SKM-1 (cell line): ENCODE measurements at regions not wholly inside any gene's neighbourhood (a gene's known extent, or its start where the extent isn't known, plus 50 kb on each side); places are given as distances from the start of the nearest gene placed in this dataset.
"Not testable (repeated sequence)": the region's sequence is repeated elsewhere in the genome, so short reads cannot be mapped to it uniquely, and the experiment has no call there.

ENCODE experiments used
- DNase-seq: peaks from one replicate; lab custom pipeline; 2025; ENCODE audit not compliant: unreplicated experiment; lab: John Stamatoyannopoulos, UW

DNA sequence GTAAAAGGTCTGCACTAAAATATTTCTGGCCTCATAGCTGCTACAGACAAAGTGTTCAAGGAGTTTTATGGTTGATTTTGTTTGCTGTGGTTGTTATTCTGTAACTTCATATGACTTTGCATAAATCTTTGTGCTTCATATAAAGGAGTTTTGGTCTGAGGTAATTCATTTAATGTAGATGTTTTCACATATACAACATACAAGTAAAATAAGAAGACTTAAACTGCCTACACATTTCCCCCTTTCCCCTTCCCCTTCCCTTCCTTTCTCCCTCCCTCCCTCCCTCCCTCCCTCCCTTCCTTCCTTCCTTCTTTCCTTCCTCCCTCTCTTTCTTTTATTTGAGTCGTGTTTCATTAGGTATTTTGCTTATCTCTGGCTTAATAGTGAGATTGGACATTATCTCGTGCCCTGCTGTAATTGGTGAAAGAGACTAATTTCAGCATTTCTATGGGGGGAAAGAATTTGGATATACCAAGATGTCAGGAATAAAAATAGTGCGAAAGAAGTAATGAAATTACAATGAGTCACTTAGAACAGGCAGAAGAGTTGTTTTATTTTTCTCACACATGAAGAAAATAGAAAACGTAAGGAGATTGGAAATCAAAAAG lies 144.9 kb upstream of the MAD2L1 start:
- no peak for DNase-seq

DNA sequence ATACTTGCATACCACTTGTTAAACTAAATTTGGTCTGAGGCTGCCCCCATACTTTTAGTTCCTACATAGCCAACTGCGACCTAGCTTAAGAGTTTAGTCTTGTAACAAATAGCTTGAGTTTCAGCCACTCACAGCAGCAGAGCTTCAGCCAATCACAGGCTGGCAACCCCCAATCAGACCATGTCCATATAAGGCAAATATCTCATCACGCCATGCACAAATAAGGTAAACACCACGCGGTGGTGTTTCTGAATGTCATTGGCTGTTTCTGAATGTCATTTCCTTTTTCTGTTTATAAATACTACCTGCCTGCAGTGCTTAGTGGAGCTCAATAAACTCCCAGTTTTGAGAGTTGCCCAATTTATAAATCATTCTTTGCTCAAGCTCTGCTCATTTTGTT lies 143.1 kb upstream of the MAD2L1 start:
- no peak for DNase-seq

DNA sequence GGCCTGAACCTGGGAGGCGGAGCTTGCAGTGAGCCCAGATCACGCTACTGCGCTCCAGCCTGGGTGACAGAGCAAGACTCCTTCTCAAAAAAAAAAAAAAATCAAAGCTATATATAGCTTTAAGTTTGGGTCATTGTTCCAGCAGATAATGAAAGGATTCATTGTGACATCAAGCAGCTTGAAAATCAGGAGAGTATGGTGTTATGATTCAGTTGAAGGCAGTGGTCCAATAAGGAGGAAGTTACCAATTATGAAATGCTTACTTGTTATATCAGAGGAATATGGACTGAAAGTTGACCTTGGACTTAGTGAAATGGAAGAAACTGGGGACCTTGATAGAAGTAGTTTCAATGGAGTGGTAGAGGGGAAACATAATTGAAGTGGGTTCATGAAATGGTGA lies 140.4 kb upstream of the MAD2L1 start:
- DNase-seq: no peak

DNA sequence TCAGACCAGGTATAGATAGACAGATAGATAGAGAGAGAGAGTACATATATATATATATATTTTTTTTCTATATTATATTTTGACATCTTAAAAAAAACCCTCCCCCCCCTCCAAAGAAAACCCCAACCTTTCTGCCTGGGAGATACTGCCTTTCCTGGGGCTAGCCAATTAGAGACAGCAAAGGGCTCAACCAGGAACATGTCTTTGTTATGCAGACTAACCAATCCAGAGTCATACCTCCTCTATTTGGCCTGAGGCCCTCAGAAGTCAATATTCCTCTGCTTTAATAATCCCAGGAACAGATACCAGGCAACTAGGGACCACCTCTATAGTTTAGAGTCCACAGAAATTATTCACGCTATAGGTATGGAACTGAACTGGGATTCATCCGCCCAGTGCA lies 135.6 kb upstream of the MAD2L1 start:
- no peak for DNase-seq

DNA sequence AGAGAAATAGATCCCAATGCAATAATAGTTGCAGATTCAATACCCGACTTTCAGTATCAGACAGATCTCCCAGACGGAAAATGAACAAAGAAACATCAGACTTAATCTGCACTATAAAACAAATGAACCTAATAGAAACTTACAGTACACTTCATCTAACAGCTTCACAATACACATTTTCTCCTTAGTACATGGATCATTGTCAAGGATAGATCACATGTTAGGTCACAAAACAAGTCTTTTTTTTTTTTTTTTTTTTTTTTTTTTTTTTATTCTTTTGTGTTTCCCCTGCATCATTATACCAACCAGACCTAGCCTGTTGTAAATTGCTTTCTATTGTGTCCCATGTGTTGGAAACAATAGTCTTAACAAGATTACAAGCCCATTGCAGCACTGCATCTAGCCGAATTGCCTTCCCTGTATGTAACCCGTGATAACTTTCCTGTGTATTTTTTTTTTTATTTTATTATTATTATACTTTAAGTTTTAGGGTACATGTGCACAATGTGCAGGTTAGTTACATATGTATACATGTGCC lies 134.0 kb upstream of the MAD2L1 start:
- not testable (repeated sequence) for DNase-seq

DNA sequence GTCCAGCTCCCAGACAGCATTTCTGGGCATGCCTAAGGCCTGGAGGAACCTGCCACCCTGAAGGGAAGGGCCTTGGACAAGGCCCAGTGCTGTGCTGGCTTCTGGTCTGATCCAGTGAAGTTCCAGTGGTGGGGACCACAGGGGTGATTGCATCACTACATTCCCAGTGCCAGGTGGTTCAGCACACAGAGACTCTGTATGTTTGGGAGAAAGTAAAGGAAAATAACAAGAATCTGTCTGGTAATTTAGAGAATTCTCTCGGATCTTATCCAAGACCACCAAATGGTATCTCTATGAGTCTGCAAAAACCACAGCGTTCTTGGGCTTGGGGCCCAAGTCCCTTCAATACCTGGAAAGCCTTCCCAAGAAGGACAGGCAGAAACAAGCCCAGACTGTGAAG lies 131.8 kb upstream of the MAD2L1 start:
- no peak for DNase-seq

DNA sequence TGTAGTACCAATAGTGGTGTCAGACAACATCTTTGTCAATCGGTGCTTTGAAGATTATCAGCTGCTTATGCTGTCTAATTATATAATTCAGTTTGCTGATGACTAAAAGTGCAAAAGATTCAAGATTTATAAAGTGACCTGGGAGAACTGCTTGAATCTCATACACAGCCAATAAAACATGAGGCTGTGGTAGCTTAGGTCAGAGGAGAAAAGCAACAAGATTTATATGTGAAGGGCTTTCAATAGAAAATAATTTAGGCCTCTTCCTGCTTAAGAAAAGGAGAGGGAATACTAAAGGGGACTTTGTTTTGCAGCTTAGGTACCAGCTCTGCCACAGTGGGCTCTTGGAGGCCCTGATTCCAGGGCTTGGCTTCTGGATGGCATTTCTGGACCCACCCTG lies 111.0 kb upstream of the MAD2L1 start:
- no peak for DNase-seq

DNA sequence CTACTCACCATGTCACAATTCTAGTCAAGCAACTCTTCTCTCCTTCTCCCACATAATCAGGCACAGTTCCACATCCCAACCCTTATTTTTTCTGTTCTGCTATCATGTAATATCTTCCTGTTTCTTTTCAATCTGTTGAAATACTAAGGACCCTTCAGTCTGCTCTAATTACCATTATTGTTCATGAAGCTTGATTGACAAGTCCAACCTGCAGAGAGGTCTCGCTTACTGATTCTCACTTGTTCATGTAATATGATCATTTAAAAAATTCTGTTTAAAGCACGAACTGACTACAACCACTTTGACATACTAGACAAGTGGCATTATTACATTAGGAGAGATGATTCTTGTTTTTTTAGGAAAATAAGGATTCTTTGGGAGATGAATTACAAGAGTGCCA lies 108.6 kb upstream of the MAD2L1 start:
- no peak for DNase-seq

DNA sequence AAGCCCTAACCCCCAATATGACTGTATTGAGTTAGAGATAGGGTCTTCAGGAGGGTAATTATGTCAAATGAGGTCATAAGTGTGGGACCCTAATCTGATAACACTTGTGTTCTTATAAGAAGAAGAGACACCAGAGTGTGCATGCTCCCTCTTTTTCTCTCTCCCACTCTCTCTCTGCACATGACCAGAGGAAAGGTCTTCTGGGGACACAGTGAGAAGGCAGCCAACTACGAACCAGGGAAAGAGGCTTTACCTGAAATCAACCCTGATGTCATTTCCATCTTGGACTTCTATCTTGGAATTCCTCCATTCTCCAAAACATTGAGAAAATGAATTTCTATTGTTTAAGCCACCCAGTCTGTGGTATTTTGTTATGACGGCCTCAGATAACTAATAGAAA lies 97.2 kb upstream of the MAD2L1 start:
- DNase-seq: no peak

DNA sequence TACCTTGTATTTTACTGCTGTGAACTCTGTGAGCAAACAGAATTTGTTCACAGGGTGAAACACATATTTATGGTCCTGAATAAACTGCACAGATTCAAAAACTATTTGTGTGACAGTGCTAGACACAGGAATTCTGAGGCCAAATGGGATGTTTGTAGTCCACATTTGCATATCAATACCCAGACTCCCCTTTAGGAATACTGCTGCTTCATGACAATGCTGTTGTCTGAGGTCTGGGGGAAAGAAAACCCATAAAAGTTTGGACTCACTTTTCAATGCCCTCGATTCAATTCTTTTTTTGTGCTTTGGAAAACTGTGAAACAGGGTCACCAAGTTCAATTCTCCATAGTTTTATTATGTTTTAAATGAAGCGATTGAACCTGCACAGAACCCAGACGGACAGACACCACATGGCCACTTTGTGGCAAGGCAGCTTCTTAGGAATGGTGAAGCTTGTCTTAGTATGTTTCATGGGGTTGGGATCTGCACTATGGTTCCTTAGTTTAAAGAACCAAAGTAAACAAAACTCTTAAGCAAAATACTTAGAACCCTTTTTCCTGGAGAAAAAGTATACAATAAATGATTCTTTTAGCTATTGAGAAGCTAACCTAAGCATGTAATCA lies 92.3 kb upstream of the MAD2L1 start:
- DNase-seq: no peak

DNA sequence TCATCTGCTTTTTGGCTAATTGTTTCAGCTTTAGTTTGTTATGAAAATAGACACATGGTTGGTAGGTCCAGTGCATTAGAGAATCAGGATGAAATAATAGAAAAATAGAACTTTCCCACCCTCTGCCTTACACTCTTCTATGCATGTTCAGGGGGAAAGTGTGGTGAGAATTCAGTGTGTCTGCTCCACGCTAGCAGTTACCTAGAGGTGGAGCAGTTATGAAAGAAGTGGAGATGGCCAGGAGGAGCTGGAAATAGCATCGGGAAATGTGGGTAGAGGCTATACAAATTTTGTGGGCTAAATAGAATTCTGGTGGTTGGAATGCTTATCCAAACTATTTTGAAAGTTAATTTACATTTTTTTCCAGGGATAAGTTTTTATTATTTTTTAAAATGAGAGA lies 91.4 kb upstream of the MAD2L1 start:
- DNase-seq: no peak

DNA sequence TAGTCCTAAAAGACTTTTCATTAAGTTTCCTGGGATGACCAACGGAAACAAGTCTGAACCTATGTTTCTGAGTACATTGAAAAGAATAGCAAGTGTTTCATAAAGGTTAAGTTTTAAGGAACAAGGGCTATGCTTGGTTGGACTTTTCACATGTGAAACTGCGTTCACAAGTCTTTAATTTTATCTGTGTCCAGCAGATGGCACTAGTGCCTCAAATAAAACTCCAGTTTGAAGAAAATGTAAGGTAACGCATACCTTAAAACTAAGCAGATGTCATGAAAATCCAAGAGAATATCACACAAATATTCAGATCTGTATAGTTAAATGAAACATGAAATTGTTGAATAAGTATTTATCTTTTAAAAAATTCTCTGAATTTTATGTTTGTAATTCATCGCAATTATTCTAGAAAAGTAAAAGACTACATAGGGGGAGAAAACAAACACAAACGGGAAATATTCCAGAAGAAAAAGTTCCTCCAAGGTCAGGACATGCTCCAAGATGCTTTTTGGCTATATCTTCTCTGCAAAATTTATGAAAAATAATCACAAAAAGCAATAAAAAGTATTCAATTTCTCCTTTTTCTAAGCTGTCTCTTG lies 89.6 kb upstream of the MAD2L1 start:
- DNase-seq: peak; percentile 6

DNA sequence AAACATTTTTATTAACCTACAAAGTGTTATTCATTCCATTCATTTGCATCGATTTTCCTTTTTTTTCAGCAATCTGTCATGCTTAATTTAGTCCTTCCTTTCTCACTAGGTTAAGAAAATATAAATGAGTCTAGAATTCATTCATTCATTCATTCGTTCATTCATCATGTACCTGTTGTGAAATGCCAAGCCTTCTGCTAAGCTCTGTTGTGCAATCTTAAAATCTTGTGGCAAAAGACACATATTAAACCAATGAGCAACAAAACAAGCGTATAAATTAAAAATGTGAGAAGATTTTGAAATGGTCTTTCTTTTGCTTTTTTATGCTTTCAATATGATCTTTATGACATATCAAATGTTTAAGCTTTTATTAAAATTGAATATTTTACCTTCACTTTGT lies 88.6 kb upstream of the MAD2L1 start:
- DNase-seq: no peak

DNA sequence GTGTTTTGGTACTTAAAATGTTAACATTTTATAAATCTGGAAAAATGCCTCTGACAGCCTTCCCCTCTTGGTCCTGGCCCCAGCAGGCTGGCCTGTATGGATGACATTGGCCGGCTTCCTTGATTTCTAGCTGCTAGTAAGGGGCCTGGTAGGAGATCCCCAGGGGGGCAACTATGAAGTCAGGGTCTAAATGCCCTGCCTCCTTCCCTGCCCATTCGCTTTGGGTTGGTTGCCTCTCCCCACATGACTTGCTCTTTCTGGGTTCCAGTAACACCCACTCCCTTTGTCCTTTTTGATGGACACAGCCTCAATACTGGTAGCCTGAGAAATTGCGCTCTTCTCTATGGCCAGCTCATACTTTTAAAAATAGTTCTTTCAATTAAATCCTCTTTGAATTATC lies 78.0 kb upstream of the MAD2L1 start:
- no peak for DNase-seq

DNA sequence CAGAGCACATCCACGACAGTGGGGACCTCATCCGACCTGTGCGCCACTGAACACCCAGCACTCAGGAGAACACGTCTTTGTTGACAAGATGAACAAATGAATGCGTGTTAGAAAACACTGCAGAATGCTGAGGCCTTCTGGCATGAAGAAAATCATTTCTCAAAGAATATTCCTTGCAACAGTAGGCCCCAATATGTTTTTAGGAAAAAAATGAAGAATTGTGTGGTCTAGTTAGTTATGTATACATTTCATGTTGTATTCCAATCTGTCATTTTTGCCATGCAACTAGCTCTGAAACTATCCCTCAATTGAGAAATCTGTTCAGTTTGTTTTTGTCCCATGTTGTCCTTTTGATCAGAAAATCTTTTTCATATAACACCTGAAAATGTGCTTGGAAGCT lies 77.4 kb upstream of the MAD2L1 start:
- DNase-seq: no peak

DNA sequence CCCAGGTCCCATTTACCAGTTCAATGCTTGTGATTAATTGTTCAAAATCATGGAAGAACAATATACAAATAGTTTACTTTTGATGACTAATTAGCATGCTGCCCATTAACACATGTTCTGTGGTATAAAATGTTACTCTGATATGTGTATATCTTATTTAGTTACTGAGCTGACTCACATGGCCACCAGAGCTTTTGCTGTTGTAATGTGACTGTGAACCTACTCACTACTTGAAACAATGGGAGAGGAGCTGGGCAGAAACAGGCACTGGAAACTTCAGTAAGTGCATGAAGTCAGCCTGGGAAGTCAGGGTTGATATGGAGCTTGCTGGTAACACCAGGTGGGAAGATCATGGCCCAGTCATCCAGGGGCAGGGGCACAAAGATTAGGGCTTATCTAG lies 72.7 kb upstream of the MAD2L1 start:
- no peak for DNase-seq

DNA sequence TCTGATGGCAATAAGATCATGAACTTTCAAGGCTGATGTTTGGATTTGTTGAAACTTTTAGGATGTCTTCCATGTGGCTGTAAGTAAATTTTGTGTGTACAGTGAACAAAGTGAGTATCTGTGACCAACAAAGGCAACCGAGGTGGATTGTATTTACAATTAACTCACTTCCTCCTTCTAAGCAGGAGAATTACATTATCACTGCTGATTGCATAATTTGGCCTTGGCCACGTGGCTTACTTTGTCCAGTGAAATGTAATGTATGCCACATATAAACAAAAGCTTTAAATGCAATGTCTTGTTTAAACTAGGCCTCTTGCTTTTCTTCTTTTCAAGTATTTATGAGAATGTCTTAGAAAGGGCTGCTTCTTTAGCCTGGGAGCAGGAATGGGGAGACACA lies 66.3 kb upstream of the MAD2L1 start:
- DNase-seq: no peak

DNA sequence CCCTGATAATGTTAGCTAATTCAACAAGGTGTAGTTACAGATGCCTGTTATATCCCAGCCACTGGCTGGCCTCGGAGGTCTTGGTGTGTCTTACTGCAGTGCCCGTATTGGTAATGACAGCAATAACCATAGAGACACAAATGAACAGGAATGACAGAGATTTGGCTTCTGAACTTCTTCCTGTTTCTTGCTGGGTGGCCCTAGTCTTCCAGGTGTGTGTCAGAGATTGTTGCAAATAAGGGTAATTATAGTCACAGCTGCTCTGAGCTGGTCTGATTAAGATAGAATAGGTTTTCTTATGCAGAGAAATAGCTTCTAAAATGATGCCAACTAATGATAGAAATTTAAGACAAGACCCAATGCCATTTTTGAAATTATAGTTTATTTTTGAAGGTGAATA lies 64.1 kb upstream of the MAD2L1 start:
- DNase-seq: no peak
